Left lung (tissue), 4 donors: ENCODE measurements at regions not wholly inside any gene's neighbourhood (a gene's known extent, or its start where the extent isn't known, plus 50 kb on each side); places are given as distances from the start of the nearest gene placed in this dataset.

Source experiments
- ATAC-seq: fragments of 200-7000 bp; cut with Tn5 transposase; one replicate; pipeline ENCODE4 v1.9.1; 2020; ENCODE audit warnings: moderate library complexity
- DNase-seq, 4 donors: peaks; one replicate each; pipeline ENCODE4 v3.0.0-alpha.2; 2013 to 2020
- H3K27ac ChIP-seq, 2 donors: fragments of 200-600 bp; sonication (generic) in 1 of 2; one replicate each; pipeline versions ENCODE4 v1.5.0 to v1.8.0; 2020 to 2021
- H3K27me3 ChIP-seq, 2 donors: fragments of 200-600 bp; sonication (generic) in 1 of 2; one replicate each; pipeline versions ENCODE4 v1.5.0 to v1.8.0; 2020 to 2021
- H3K36me3 ChIP-seq, 2 donors: fragments of 200-600 bp; sonication (generic) in 1 of 2; one replicate each; pipeline versions ENCODE4 v1.5.0 to v1.8.0; 2020 to 2021
- H3K4me1 ChIP-seq, 2 donors: fragments of 200-600 bp; one replicate each; pipeline ENCODE4 v1.8.0; 2021
- H3K4me3 ChIP-seq, 2 donors: fragments of 200-600 bp; sonication (generic) in 1 of 2; one replicate each; pipeline versions ENCODE4 v1.5.0 to v1.8.0; 2020 to 2021; ENCODE audit warnings: mild to moderate bottlenecking in 1 of 2
- H3K9me3 ChIP-seq, 2 donors: fragments of 200-600 bp; sonication (generic) in 1 of 2; one replicate each; pipeline versions ENCODE4 v1.5.0 to v1.8.0; 2020 to 2021
- intact Hi-C, 2 donors: fragments of 100-400 bp; cut with DNase I; formaldehyde crosslinking; loops; one replicate each; pipeline versions ENCODE4 v1.11.2 to v1.14.2; 2022
- TF ChIP-seq, protein P1 (sequence below), 2 donors: fragments of 200-600 bp; sonication (generic) in 1 of 2; IDR thresholded peaks; one replicate each; pipeline versions ENCODE4 v1.5.0 to v1.8.0; 2021; ENCODE audit warnings: antibody characterized with exemption in 2 of 2
- donor health status: DM: no; HTN: yes; CAD: no.
- donor health status: DM: no; HTN: no; CAD: no.

DNA sequence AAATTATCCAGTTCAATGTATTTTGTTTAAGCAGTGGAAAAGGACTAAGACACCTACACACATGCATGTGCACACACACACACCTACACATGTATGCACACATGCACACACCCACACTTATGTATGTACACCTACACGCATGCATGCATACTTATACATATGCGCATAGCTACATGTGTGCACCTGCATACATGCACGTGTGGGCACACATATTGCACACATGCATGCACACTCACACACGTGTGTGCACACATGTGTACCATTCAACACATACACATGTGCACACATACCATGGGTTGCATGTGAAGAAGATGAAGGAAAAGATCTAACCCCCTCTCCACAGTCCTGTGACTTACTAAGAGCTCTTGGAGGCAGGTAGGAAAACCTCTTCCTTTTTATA, 122.0 kb upstream of the MAFB start:
- ATAC-seq (no peak), DNase-seq (no peak)
- Histone ChIP-seq H3K36me3 (no peaks in the 10 kb centered on the region), H3K9me3 (no peaks in the 10 kb centered on the region), H3K4me1 (no peaks in the 10 kb centered on the region), H3K4me3 (no peak overlapping the region), H3K27ac (no peak overlapping the region), H3K27me3 (peaks cover 0 to 18% of the 10 kb centered on the region in 2 donors)
- intact Hi-C loops = no loop called here
- TF ChIP-seq, protein P1, sequence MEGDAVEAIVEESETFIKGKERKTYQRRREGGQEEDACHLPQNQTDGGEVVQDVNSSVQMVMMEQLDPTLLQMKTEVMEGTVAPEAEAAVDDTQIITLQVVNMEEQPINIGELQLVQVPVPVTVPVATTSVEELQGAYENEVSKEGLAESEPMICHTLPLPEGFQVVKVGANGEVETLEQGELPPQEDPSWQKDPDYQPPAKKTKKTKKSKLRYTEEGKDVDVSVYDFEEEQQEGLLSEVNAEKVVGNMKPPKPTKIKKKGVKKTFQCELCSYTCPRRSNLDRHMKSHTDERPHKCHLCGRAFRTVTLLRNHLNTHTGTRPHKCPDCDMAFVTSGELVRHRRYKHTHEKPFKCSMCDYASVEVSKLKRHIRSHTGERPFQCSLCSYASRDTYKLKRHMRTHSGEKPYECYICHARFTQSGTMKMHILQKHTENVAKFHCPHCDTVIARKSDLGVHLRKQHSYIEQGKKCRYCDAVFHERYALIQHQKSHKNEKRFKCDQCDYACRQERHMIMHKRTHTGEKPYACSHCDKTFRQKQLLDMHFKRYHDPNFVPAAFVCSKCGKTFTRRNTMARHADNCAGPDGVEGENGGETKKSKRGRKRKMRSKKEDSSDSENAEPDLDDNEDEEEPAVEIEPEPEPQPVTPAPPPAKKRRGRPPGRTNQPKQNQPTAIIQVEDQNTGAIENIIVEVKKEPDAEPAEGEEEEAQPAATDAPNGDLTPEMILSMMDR (IDR thresholded peaks at IDR 0.05) = no peak

DNA sequence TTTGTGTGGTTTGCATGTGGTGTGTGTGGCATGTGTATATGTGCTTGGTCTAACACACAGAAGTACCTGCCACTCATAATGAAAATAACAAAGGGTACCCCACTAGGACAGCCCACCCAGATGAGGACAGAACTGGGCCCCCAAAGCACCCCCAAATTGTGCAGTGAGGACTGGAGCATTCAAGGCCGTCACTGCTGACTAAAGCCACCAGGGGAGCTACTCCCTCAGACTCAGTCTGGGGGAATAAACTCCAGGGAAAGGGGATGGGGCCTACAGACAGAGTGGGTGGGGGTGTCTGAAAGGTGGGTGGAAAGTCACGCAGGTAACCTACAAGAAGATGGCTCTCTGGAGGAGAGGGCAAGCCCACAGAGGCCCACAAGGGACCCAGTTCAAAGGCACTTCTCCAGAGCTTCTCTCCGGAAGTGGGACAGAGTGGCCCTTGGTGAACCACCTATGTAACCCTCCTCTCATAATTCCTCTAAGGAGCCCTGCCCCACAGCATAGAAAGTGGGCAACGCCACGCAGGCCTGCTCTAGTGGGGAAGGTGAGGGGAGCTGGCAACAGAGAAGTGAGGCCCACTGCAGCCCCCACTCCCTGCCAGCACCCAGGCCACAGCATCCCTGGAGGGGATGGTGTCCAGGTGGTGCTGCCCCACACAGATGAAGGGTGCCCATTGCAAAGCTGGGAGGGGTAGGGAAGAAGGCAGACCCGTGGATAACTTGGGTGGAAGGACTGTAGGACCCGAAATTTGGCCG, 122.8 kb upstream of the MAFB start:
- Histone ChIP-seq H3K4me1 (no peaks in the 10 kb centered on the region), H3K27ac (no peak overlapping the region), H3K36me3 (no peaks in the 10 kb centered on the region), H3K27me3 (peaks cover 0 to 13% of the 10 kb centered on the region in 2 donors), H3K4me3 (no peak overlapping the region), H3K9me3 (no peaks in the 10 kb centered on the region)
- TF ChIP-seq, protein P1 (IDR thresholded peaks at IDR 0.05) = no peak
- DNase-seq (no peak), ATAC-seq (no peak)
- intact Hi-C loops = no loop called here

DNA sequence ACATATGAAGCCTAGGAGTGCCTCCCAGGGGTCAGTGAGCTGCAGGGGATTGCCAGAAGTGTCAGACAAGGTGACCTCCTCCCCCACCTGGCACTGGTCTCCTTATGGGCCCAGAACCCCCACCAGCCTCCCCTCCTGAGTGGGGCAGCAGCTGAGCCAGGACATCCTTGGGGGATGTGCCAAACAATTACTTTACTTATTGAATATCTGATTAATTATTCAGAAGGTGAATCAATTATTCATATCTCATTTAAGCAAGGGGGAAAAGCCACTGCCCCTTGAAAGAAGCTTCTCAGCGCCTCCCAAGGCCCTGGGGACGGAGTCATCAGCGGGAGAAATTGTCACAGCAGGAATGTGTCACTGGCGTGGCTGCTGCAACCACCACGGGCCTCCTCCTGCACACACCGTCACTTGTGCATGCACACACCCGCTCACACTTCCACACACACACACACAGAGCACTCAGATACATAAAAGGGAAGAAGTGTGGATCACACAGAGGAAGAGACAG, 123.4 kb upstream of the MAFB start:
- H3K27ac ChIP-seq = no peak overlapping the region
- H3K4me1 ChIP-seq = no peaks in the 10 kb centered on the region
- TF ChIP-seq, protein P1 (IDR thresholded peaks at IDR 0.05) = no peak
- no peak for DNase-seq
- H3K9me3 ChIP-seq = no peaks in the 10 kb centered on the region
- no peak for ATAC-seq
- H3K36me3 ChIP-seq = no peaks in the 10 kb centered on the region
- H3K27me3 ChIP-seq = peaks cover 0 to 6% of the 10 kb centered on the region in 2 donors
- intact Hi-C loops = no loop called here
- no peak overlapping the region for H3K4me3 ChIP-seq

DNA sequence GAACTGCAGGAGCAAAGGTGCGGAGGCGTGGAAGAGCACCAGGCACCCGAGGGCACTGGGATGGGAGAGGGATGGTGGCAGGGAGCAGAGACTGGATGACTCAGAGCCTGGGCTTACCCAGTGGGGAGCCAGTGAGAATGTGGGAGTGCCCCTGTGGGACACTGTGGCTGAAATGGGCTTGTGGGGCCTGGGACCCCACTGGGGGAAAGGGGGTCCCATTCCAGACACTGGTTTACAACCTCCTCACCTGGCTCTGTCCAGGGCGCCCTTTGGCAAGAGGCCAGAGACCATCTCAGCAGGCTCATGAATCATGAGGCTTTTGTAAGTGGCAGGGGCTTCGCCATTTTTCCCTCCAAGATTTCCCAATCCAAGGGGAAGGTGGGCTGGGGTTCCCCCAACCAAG, 124.0 kb upstream of the MAFB start:
- DNase-seq (no peak), ATAC-seq (no peak)
- peaks cover 0 to under 1% of the 10 kb centered on the region in 2 donors for H3K27me3 ChIP-seq
- intact Hi-C loops = no loop called here
- no peak overlapping the region for H3K27ac ChIP-seq
- H3K36me3 ChIP-seq = no peaks in the 10 kb centered on the region
- no peak overlapping the region for H3K4me3 ChIP-seq
- TF ChIP-seq, protein P1 (IDR thresholded peaks at IDR 0.05) = no peak
- no peaks in the 10 kb centered on the region for H3K9me3 ChIP-seq
- H3K4me1 ChIP-seq = no peaks in the 10 kb centered on the region

DNA sequence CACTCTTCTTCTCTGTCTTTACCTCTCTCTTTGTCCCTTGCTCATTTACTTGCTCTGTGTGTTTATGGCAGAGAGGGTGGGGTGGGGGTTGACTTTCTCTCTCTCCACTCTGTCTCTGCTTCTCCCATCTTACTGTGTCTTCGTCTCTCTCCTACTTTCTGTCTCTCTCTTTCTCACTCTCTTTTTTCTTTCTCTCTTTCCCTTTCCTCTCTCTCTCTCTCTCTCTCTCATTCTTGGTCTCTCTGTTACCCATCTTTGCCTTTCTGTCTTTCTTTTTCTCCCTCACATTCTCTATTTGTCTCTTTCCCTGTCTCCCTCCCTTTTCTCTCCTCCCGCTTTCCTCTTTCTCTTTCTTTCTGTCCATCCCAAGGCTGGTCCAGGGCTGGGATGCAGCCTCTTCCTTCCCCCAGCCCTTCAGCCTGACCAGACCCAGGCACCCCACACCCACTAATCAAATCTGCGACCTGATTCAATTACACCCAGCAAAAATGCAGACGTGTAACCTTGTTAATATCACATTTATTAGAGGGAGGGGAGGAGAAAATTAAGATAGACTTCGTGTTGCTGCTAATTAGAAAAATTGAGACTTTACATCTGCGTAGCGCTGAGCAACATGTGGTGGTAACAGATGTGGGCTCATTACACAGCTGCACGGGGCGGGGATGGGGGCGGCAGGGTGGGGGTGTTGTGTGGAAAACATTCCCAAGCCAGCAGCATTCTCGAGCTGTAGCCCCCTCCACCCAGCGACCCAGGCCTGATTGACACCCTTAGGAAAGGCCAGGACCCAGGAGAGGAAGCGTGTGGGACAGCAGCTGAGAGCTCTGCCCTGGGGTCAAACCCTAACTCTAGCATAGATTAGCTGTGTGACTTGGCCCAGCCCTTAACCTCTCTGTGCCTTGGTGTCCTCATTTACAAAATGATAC, 124.9 kb upstream of the MAFB start:
- ATAC-seq (no peak), DNase-seq (no peak)
- H3K4me1 ChIP-seq = no peaks in the 10 kb centered on the region
- H3K36me3 ChIP-seq = no peaks in the 10 kb centered on the region
- H3K9me3 ChIP-seq = no peaks in the 10 kb centered on the region
- no peak overlapping the region for H3K4me3 ChIP-seq
- no peaks in the 10 kb centered on the region for H3K27me3 ChIP-seq
- TF ChIP-seq, protein P1 (IDR thresholded peaks at IDR 0.05) = no peak
- no peak overlapping the region for H3K27ac ChIP-seq
- intact Hi-C loops = no loop called here
